ENCODE measurements at regions not wholly inside any gene's neighbourhood (a gene's known extent, or its start where the extent isn't known, plus 50 kb on each side); places are given as distances from the start of the nearest gene placed in this dataset.
A peak's percentile ranks its signal among the peaks of the same experiment; 100 is the strongest.

DNA sequence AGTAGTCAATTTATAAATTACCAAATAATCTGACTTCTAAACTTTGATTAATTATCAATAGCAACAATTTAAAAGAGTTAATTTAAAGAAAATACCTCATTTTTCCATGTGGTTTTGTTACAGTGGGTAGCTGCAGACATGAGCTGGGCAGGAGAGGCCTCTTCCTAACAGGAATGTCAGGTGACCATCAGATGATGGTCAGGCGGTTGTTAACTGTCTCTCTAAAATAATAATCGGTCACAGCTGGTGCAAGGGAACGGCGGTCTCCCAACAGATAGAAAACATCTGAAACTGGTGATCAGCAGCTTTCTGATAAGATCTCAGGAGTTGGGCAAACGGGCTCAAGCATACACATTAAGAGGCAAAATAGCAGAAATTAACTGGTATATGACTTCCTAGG is 342.7 kb upstream of the CYLC2 start:
- no peak for TF ChIP-seq EP300 (IDR thresholded peaks at IDR 0.05; ENCODE audit: borderline replicate concordance)
- TF ChIP-seq TAF1 (IDR thresholded peaks at IDR 0.05; ENCODE audit: low read depth) = no peak
- no peak for TF ChIP-seq EGR1 (IDR thresholded peaks at IDR 0.05)
- no peak for TF ChIP-seq TEAD4 (IDR thresholded peaks at IDR 0.05)
- TF ChIP-seq USF1 (IDR thresholded peaks at IDR 0.05) = no peak
- no peak for TF ChIP-seq FOXM1 (IDR thresholded peaks at IDR 0.05; ENCODE audit: borderline replicate concordance, low read depth)
- TF ChIP-seq CEBPB (IDR thresholded peaks at IDR 0.05) = no peak
- TF ChIP-seq CREB1 (IDR thresholded peaks at IDR 0.05; ENCODE audit: low read depth) = no peak
- TF ChIP-seq ZBTB7A (IDR thresholded peaks at IDR 0.05; ENCODE audit: low read depth) = no peak
- TF ChIP-seq NFIC (IDR thresholded peaks at IDR 0.05) = no peak
- no peak for TF ChIP-seq REST (IDR thresholded peaks at IDR 0.05; ENCODE audit: low read depth)
- no peak for TF ChIP-seq RAD21 (IDR thresholded peaks at IDR 0.05; ENCODE audit: low read depth)
- TF ChIP-seq TCF12 (IDR thresholded peaks at IDR 0.05; ENCODE audit: low read depth) = no peak
- TF ChIP-seq, protein P1, sequence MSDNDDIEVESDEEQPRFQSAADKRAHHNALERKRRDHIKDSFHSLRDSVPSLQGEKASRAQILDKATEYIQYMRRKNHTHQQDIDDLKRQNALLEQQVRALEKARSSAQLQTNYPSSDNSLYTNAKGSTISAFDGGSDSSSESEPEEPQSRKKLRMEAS (IDR thresholded peaks at IDR 0.05) = no peak

DNA sequence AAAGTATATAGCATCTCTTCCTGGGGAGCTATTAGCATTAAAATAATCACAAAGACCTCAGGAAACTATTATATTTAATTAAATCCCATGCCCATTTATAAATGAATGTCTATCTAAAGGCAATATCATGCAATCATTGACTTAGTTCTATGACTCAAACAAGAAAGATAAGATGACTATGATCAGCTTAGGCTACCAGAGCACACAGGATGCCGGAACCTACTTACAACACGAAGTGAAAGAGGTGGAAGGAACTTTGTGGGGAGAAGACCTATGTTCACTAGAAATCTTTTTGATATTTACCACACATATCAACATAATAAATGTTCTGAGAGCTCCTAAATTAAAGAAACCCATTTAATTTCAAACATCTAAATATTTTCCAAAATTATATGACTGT is 344.2 kb upstream of the CYLC2 start:
- TF ChIP-seq ZBTB7A (IDR thresholded peaks at IDR 0.05; ENCODE audit: low read depth) (no peak), FOXM1 (IDR thresholded peaks at IDR 0.05; ENCODE audit: borderline replicate concordance, low read depth) (no peak), YY1 (IDR thresholded peaks at IDR 0.05; ENCODE audit: low read depth) (no peak), USF1 (IDR thresholded peaks at IDR 0.05) (no peak), REST (IDR thresholded peaks at IDR 0.05; ENCODE audit: low read depth) (no peak), TEAD4 (IDR thresholded peaks at IDR 0.05) (no peak), RAD21 (IDR thresholded peaks at IDR 0.05; ENCODE audit: low read depth) (no peak), CEBPB (IDR thresholded peaks at IDR 0.05) (no peak), EGR1 (IDR thresholded peaks at IDR 0.05) (no peak), TAF1 (IDR thresholded peaks at IDR 0.05; ENCODE audit: low read depth) (no peak)
- TF ChIP-seq, protein P1 (IDR thresholded peaks at IDR 0.05) = no peak

- TF ChIP-seq CEBPB (IDR thresholded peaks at IDR 0.05) = no peak
- no peak for TF ChIP-seq RAD21 (IDR thresholded peaks at IDR 0.05; ENCODE audit: low read depth)
- TF ChIP-seq FOXM1 (IDR thresholded peaks at IDR 0.05; ENCODE audit: borderline replicate concordance, low read depth) = no peak
- no peak for TF ChIP-seq CREB1 (IDR thresholded peaks at IDR 0.05; ENCODE audit: low read depth)
These were observed 352.5 kb upstream of the CYLC2 start for GRCh38 chr9:102642651-102643050.

- no peak for TF ChIP-seq CEBPB (IDR thresholded peaks at IDR 0.05)
- TF ChIP-seq RAD21 (IDR thresholded peaks at IDR 0.05; ENCODE audit: low read depth) = peak; percentile 64
These were observed 363.6 kb upstream of the CYLC2 start for GRCh38 chr9:102631559-102631958.

GRCh38 chr9:102609461-102609860 is 385.7 kb upstream of the CYLC2 start:
- TF ChIP-seq NFIC (IDR thresholded peaks at IDR 0.05) (no peak), YY1 (IDR thresholded peaks at IDR 0.05; ENCODE audit: low read depth) (no peak), RAD21 (IDR thresholded peaks at IDR 0.05; ENCODE audit: low read depth) (no peak), TAF1 (IDR thresholded peaks at IDR 0.05; ENCODE audit: low read depth) (no peak), TEAD4 (IDR thresholded peaks at IDR 0.05) (no peak)
- TF ChIP-seq, protein P1 (IDR thresholded peaks at IDR 0.05) = no peak

GRCh38 chr9:102594241-102594640 is 400.9 kb upstream of the CYLC2 start:
- TF ChIP-seq CEBPB (IDR thresholded peaks at IDR 0.05) = no peak
- TF ChIP-seq ZBTB7A (IDR thresholded peaks at IDR 0.05; ENCODE audit: low read depth) = no peak
- no peak for TF ChIP-seq RAD21 (IDR thresholded peaks at IDR 0.05; ENCODE audit: low read depth)
- TF ChIP-seq REST (IDR thresholded peaks at IDR 0.05; ENCODE audit: low read depth) = no peak
- TF ChIP-seq, protein P1 (IDR thresholded peaks at IDR 0.05) = no peak
- TF ChIP-seq EGR1 (IDR thresholded peaks at IDR 0.05) = no peak
- no peak for TF ChIP-seq EP300 (IDR thresholded peaks at IDR 0.05; ENCODE audit: borderline replicate concordance)
- TF ChIP-seq TCF12 (IDR thresholded peaks at IDR 0.05; ENCODE audit: low read depth) = no peak
- TF ChIP-seq TEAD4 (IDR thresholded peaks at IDR 0.05) = no peak
- TF ChIP-seq CREB1 (IDR thresholded peaks at IDR 0.05; ENCODE audit: low read depth) = no peak
- no peak for TF ChIP-seq YY1 (IDR thresholded peaks at IDR 0.05; ENCODE audit: low read depth)
- TF ChIP-seq NFIC (IDR thresholded peaks at IDR 0.05) = no peak
- TF ChIP-seq USF1 (IDR thresholded peaks at IDR 0.05) = no peak

Data from Ishikawa (cell line).